Activated T-cell treated with anti-CD3 and anti-CD28 coated beads, Interleukin-2, amount 50 U/mL, for 72 hours (primary cell): ENCODE measurements at regions not wholly inside any gene's neighbourhood (a gene's known extent, or its start where the extent isn't known, plus 50 kb on each side); places are given as distances from the start of the nearest gene placed in this dataset.

Experiments
- ATAC-seq, 2 donors: fragments of 150-1000 bp; cut with Tn5 transposase; replicated peaks in 1 of 2; 2 replicates each; pipeline ENCODE4 v1.10.0; 2021; ENCODE audit warnings: moderate library complexity in 2 of 2, mild to moderate bottlenecking in 1 of 2
- DNase-seq, 2 donors: peaks; one replicate each; pipeline ENCODE4 v3.0.0; 2021 to 2022; ENCODE audit warnings: mixed read lengths in 1 of 2
- H3K27ac Mint-ChIP-seq: one replicate; pipeline ENCODE4 v1.8.0; 2022; ENCODE audit warnings: mild to moderate bottlenecking, moderate library complexity, mixed read lengths
- H3K27me3 Mint-ChIP-seq: one replicate; pipeline ENCODE4 v1.8.0; 2022; ENCODE audit warnings: low read depth, mixed read lengths
- H3K36me3 Mint-ChIP-seq, 2 donors: one replicate each; pipeline ENCODE4 v1.8.0; 2022; ENCODE audit warnings: mixed read lengths in 2 of 2, mild to moderate bottlenecking in 1 of 2; ENCODE audit not compliant: insufficient read depth in 2 of 2
- H3K4me1 Mint-ChIP-seq: one replicate; pipeline ENCODE4 v1.8.0; 2022; ENCODE audit warnings: low read depth, mixed read lengths
- H3K4me3 Mint-ChIP-seq, 2 donors: one replicate each; pipeline ENCODE4 v1.8.0; 2022; ENCODE audit warnings: mild to moderate bottlenecking in 2 of 2, mixed read lengths in 2 of 2, moderate library complexity in 2 of 2
- H3K9me3 Mint-ChIP-seq, 2 donors: one replicate each; pipeline ENCODE4 v1.8.0; 2022; ENCODE audit warnings: mixed read lengths in 2 of 2

DNA sequence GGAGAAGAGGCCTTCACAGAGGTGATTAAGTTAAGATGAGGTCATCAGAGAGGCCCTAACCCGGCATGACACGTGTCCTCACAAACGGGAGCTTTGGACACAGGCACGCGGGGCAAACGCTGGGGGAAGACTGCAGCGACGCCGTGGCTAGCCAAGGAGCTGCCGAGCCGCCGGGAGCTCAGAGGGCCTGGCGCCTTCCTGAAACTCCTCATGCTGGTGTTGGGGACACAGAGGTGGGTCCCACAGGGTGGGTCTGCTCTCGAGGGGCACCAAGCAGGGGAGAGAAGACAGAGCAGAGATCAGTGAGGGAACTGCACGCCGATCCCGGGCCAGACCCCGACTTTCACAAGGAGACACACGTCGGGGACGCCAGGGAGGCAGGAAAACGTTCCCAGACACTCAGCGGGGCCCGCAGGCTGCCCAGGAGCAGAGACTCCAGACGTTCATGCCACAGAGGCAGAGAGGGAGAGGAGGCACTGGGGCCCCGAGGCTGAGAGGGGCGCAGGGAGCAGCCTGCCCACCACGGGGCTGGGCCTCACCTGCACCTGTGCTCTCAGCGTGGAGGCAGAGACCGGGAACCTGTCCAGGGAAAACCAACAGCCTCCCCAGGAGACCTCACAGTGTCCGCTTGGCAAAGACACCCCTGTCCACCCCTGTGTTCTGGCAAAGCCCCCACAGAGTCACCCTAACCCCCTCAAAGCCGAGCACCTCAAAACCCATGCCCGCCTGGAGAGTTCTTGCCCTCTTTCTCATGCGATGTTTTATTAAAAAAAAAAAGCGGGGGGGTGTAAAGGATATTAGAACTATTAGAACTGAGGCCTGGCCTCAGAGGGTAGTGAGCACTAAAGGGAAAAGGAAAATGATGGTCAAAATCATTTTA is 103.8 kb downstream of the PDGFA start:
- DNase-seq = no peak
- H3K27me3 Mint-ChIP-seq = no peaks in the 10 kb centered on the region
- peaks cover 3% of the 10 kb centered on the region in 2 donors for H3K36me3 Mint-ChIP-seq
- ATAC-seq = no peak
- no peaks in the 10 kb centered on the region for H3K4me1 Mint-ChIP-seq
- H3K4me3 Mint-ChIP-seq = no peak overlapping the region
- H3K9me3 Mint-ChIP-seq = peaks cover 2 to 3% of the 10 kb centered on the region in 2 donors
- H3K27ac Mint-ChIP-seq = no peak overlapping the region

- no peak overlapping the region for H3K27ac Mint-ChIP-seq
- no peaks in the 10 kb centered on the region for H3K4me1 Mint-ChIP-seq
- H3K27me3 Mint-ChIP-seq = no peaks in the 10 kb centered on the region
- no peak overlapping the region for H3K4me3 Mint-ChIP-seq
- peaks cover 2 to 3% of the 10 kb centered on the region in 2 donors for H3K9me3 Mint-ChIP-seq
- ATAC-seq = no peak
- no peak for DNase-seq
- H3K36me3 Mint-ChIP-seq = peaks cover 3% of the 10 kb centered on the region in 2 donors
Measured at GRCh38 chr7:416761-417624, 102.7 kb downstream of the PDGFA start.

- peaks cover 2 to 3% of the 10 kb centered on the region in 2 donors for H3K9me3 Mint-ChIP-seq
- H3K4me3 Mint-ChIP-seq = no peak overlapping the region
- H3K4me1 Mint-ChIP-seq = no peaks in the 10 kb centered on the region
- H3K27me3 Mint-ChIP-seq = no peaks in the 10 kb centered on the region
- ATAC-seq (no peak), DNase-seq (no peak)
- H3K27ac Mint-ChIP-seq = no peak overlapping the region
- peaks cover 3% of the 10 kb centered on the region in 2 donors for H3K36me3 Mint-ChIP-seq
Measured at GRCh38 chr7:417625-417889, 102.1 kb downstream of the PDGFA start.

- Mint-ChIP-seq H3K4me3 (no peak overlapping the region), H3K27me3 (no peaks in the 10 kb centered on the region), H3K4me1 (no peaks in the 10 kb centered on the region), H3K27ac (no peak overlapping the region), H3K36me3 (peaks cover 3% of the 10 kb centered on the region in 2 donors), H3K9me3 (peaks cover 2 to 3% of the 10 kb centered on the region in 2 donors)
- no peak for DNase-seq
- ATAC-seq = no peak
Measured at GRCh38 chr7:417973-418601, 101.6 kb downstream of the PDGFA start.

DNA sequence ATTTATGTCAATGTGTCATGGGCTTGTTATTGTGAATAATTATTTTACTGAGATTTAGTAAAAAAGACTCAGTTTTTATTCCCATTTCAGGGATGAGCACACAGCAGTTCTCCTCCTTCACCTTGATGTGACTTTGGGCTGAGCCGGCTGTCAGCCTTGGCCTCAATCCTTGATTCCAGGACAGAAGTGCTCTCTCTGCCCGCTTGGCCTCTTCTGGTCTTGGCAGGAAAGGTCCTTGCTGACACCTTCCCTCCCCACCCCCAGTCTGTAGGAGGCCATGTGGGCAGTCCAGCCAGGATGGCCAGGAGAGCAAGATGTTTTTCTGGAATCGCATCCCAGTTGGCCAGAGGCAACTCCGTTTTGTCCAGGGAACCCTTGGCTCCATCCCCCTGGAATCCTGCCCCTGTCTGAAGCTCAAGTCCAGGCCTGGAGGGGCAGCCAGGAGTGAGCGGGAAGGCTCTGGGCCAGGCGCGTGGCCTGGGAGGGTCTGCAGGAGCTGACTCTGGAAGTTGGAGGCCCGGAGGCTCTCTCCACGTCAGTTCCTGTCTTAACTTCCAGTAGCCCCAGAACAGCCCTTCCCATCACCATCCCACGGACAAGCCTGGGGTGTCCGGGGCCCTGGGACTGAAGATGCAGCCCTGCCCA is 100.9 kb downstream of the PDGFA start:
- Mint-ChIP-seq H3K9me3 (peaks cover 2 to 3% of the 10 kb centered on the region in 2 donors), H3K4me3 (no peak overlapping the region), H3K4me1 (no peaks in the 10 kb centered on the region), H3K36me3 (peaks cover 3% of the 10 kb centered on the region in 2 donors), H3K27ac (no peak overlapping the region), H3K27me3 (no peaks in the 10 kb centered on the region)
- DNase-seq (no peak), ATAC-seq (no peak)

GRCh38 chr7:420142-421093 is 99.2 kb downstream of the PDGFA start:
- Mint-ChIP-seq H3K36me3 (peaks cover 3% of the 10 kb centered on the region in 2 donors), H3K27me3 (no peaks in the 10 kb centered on the region), H3K4me1 (no peaks in the 10 kb centered on the region), H3K4me3 (no peak overlapping the region), H3K27ac (no peak overlapping the region), H3K9me3 (peaks cover 2 to 3% of the 10 kb centered on the region in 2 donors)
- DNase-seq (no peak), ATAC-seq (no peak)

GRCh38 chr7:421136-421991 is 98.3 kb downstream of the PDGFA start:
- ATAC-seq (no peak), DNase-seq (no peak)
- Mint-ChIP-seq H3K9me3 (peaks cover 2 to 3% of the 10 kb centered on the region in 2 donors), H3K27ac (no peak overlapping the region), H3K4me1 (no peaks in the 10 kb centered on the region), H3K36me3 (peaks cover 3% of the 10 kb centered on the region in 2 donors), H3K4me3 (no peak overlapping the region), H3K27me3 (no peaks in the 10 kb centered on the region)

- H3K4me3 Mint-ChIP-seq = no peak overlapping the region
- DNase-seq (no peak), ATAC-seq (no peak)
- no peaks in the 10 kb centered on the region for H3K4me1 Mint-ChIP-seq
- H3K27me3 Mint-ChIP-seq = no peaks in the 10 kb centered on the region
- H3K36me3 Mint-ChIP-seq = peaks cover 3% of the 10 kb centered on the region in 2 donors
- peaks cover 2 to 3% of the 10 kb centered on the region in 2 donors for H3K9me3 Mint-ChIP-seq
- H3K27ac Mint-ChIP-seq = no peak overlapping the region
Measured at GRCh38 chr7:422191-422885, 97.3 kb downstream of the PDGFA start.

- no peaks in the 10 kb centered on the region for H3K4me1 Mint-ChIP-seq
- H3K27ac Mint-ChIP-seq = no peak overlapping the region
- peaks cover 3% of the 10 kb centered on the region in 2 donors for H3K36me3 Mint-ChIP-seq
- DNase-seq (no peak), ATAC-seq (no peak)
- H3K9me3 Mint-ChIP-seq = peaks cover 2 to 5% of the 10 kb centered on the region in 2 donors
- no peak overlapping the region for H3K4me3 Mint-ChIP-seq
- no peaks in the 10 kb centered on the region for H3K27me3 Mint-ChIP-seq
Measured at GRCh38 chr7:422886-423225, 96.8 kb downstream of the PDGFA start.

GRCh38 chr7:423312-424260 is 96.1 kb downstream of the PDGFA start:
- Mint-ChIP-seq H3K4me3 (no peak overlapping the region), H3K36me3 (no peaks in the 10 kb centered on the region), H3K27me3 (no peaks in the 10 kb centered on the region), H3K27ac (no peak overlapping the region), H3K4me1 (no peaks in the 10 kb centered on the region), H3K9me3 (peaks cover 0 to 2% of the 10 kb centered on the region in 2 donors)
- ATAC-seq = no peak
- no peak for DNase-seq
